ENCODE measurements at regions not wholly inside any gene's neighbourhood (a gene's known extent, or its start where the extent isn't known, plus 50 kb on each side); places are given as distances from the start of the nearest gene placed in this dataset.

DNA sequence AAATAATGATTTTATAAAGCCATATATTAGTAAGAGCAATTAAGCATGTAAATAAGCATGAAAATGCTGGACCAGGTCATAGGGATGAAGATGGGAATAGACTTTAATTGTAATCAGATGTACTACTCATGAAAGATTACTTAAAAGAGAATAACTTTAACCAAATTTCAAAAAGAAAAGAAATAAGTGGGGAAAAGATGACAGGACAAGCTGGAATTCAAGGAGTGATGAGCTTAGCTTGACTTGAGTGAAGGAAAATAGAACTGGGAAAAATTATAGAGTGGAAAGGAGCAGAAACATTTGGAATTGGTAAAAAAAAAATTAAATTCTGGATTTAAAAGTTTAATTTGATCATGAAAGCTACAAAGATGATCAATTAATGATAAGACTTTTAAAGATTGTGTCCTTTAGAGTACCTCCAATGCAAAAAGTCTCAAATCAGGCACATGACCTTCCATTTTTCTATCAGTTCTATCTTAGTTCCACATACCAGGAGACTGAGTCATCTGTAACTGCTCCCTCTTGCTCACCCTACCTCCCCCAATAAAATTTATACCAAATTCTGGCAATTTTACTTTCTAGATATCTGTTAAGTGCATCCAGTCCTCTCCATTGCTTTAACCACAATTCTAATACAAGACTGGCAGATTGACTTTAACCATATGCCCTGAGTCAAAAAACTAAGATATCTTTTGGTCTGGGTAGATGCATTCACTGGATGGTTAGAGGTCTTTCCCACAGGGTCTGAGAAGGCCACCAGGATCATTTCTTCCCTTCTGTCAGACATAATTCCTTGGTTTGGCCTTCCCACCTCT lies 56.4 kb upstream of the SLIT2 start:
- ATAC-seq (no peak), DNase-seq (ENCODE audit: low read depth, low spot score) (no peak), FAIRE-seq (no peak)
- Histone ChIP-seq H3K27me3 (replicated peaks in 1 of 2; ENCODE audit: control insufficient read depth in 2 of 2, insufficient read depth in 2 of 2, low read length in 1 of 2) (no peaks in the 10 kb centered on the region), H3K4me1 (ENCODE audit: control insufficient read depth, insufficient read depth, low read length) (no peaks in the 10 kb centered on the region), H2AFZ (ENCODE audit: control insufficient read depth, low read depth, low read length) (no peak overlapping the region), H3K9me3 (replicated peaks; ENCODE audit: control insufficient read depth, insufficient read depth, low read length) (no peaks in the 10 kb centered on the region), H3K4me2 (ENCODE audit: control insufficient read depth, insufficient read depth) (no peak overlapping the region), H3K36me3 (ENCODE audit: control insufficient read depth in 2 of 2, insufficient read depth in 2 of 2, low read length in 1 of 2) (no peaks in the 10 kb centered on the region), H3K9ac (ENCODE audit: control insufficient read depth, insufficient read depth, low read length) (no peak overlapping the region), H3K4me3 (no peak overlapping the region), H3K27ac (ENCODE audit: control insufficient read depth, insufficient read depth) (no peak overlapping the region), H4K20me1 (ENCODE audit: control insufficient read depth, insufficient read depth) (no peaks in the 10 kb centered on the region), H3K79me2 (ENCODE audit: control insufficient read depth, insufficient read depth, low read length) (no peaks in the 10 kb centered on the region)
- no peak for TF ChIP-seq PAX5 (IDR thresholded peaks at IDR 0.05; ENCODE audit: borderline replicate concordance, low read depth, low read length)
- TF ChIP-seq NR2F1 (conservative IDR thresholded peaks at IDR 0.05), result no peak
- TF ChIP-seq, protein P1, sequence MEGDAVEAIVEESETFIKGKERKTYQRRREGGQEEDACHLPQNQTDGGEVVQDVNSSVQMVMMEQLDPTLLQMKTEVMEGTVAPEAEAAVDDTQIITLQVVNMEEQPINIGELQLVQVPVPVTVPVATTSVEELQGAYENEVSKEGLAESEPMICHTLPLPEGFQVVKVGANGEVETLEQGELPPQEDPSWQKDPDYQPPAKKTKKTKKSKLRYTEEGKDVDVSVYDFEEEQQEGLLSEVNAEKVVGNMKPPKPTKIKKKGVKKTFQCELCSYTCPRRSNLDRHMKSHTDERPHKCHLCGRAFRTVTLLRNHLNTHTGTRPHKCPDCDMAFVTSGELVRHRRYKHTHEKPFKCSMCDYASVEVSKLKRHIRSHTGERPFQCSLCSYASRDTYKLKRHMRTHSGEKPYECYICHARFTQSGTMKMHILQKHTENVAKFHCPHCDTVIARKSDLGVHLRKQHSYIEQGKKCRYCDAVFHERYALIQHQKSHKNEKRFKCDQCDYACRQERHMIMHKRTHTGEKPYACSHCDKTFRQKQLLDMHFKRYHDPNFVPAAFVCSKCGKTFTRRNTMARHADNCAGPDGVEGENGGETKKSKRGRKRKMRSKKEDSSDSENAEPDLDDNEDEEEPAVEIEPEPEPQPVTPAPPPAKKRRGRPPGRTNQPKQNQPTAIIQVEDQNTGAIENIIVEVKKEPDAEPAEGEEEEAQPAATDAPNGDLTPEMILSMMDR (IDR thresholded peaks at IDR 0.05 in 2 of 3, conservative IDR thresholded peaks at IDR 0.05 in 1 of 3; ENCODE audit: control insufficient read depth in 2 of 3, extremely low read depth in 1 of 3, insufficient read depth in 1 of 3, low read depth in 3 of 3, low read length in 3 of 3), result no peak
- TF ChIP-seq, protein P2, sequence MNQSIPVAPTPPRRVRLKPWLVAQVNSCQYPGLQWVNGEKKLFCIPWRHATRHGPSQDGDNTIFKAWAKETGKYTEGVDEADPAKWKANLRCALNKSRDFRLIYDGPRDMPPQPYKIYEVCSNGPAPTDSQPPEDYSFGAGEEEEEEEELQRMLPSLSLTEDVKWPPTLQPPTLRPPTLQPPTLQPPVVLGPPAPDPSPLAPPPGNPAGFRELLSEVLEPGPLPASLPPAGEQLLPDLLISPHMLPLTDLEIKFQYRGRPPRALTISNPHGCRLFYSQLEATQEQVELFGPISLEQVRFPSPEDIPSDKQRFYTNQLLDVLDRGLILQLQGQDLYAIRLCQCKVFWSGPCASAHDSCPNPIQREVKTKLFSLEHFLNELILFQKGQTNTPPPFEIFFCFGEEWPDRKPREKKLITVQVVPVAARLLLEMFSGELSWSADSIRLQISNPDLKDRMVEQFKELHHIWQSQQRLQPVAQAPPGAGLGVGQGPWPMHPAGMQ (IDR thresholded peaks at IDR 0.05; ENCODE audit: borderline replicate concordance), result no peak
- no peak for TF ChIP-seq CHD4 (IDR thresholded peaks at IDR 0.05)
- no peak for TF ChIP-seq PAX8 (IDR thresholded peaks at IDR 0.05)
- BruUV-seq (replicated peaks), result no TSS peak
- in situ Hi-C loops (cut with MboI) (no loop called here), intact Hi-C loops (cut with micrococcal nuclease; ENCODE audit: unreplicated experiment) (no loop called here)
- ChIA-PET SMC1A (ENCODE audit: uncharacterized antibody, unreplicated experiment) (no interaction called here), RAD21 (ENCODE audit: unreplicated experiment) (no interaction called here), CTCF (no interaction called here), POLR2A (no interaction called here)

Data from GM12878 (cell line).